H9 (cell line): ENCODE measurements at regions not wholly inside any gene's neighbourhood (a gene's known extent, or its start where the extent isn't known, plus 50 kb on each side); places are given as distances from the start of the nearest gene placed in this dataset.

ENCODE experiments used
- DNase-seq: peaks from one replicate; pipeline ENCODE4 v3.0.0-alpha.2; 2017
- H2AFZ ChIP-seq: one replicate; pipeline ENCODE4 v1.6.1; 2013; ENCODE audit warnings: mild to moderate bottlenecking, low read length, control low read depth, moderate library complexity
- H2AK5ac ChIP-seq: 2 replicates; pipeline ENCODE4 v1.6.1; 2013; ENCODE audit warnings: low read length, control low read depth, mixed read lengths; ENCODE audit not compliant: insufficient read length
- H2BK120ac ChIP-seq: one replicate; pipeline ENCODE4 v1.6.1; 2013; ENCODE audit warnings: low read depth, mild to moderate bottlenecking, low read length, control low read depth, inconsistent platforms; ENCODE audit not compliant: poor library complexity, severe bottlenecking
- H2BK12ac ChIP-seq: 2 replicates; pipeline ENCODE4 v1.6.1; 2013; ENCODE audit warnings: low read length, control low read depth, mixed read lengths, low read depth; ENCODE audit not compliant: insufficient read length
- H2BK15ac ChIP-seq: 2 replicates; pipeline ENCODE4 v1.6.1; 2013; ENCODE audit warnings: low read depth, low read length, control low read depth
- H2BK20ac ChIP-seq: one replicate; pipeline ENCODE4 v1.6.1; 2013; ENCODE audit warnings: low read depth, mild to moderate bottlenecking, low read length, control low read depth, inconsistent platforms; ENCODE audit not compliant: poor library complexity, severe bottlenecking
- H2BK5ac ChIP-seq: 2 replicates; pipeline ENCODE4 v1.6.1; 2013; ENCODE audit warnings: low read length, control low read depth, mixed read lengths; ENCODE audit not compliant: insufficient read length
- H3K14ac ChIP-seq: 2 replicates; pipeline ENCODE4 v1.6.1; 2013; ENCODE audit warnings: low read length, control low read depth; ENCODE audit not compliant: insufficient read depth
- H3K18ac ChIP-seq: 2 replicates; pipeline ENCODE4 v1.6.1; 2013; ENCODE audit warnings: low read depth, mild to moderate bottlenecking, mixed read lengths, low read length, control low read depth; ENCODE audit not compliant: insufficient read length
- H3K23ac ChIP-seq: 2 replicates; pipeline ENCODE4 v1.6.1; 2013; ENCODE audit warnings: low read length, control low read depth, mixed read lengths, low read depth; ENCODE audit not compliant: insufficient read length
- H3K23me2 ChIP-seq: 2 replicates; pipeline ENCODE4 v1.6.1; 2013; ENCODE audit warnings: low read depth, mild to moderate bottlenecking, mixed read lengths, low read length, control low read depth; ENCODE audit not compliant: insufficient read length, poor library complexity, severe bottlenecking
- H3K27ac ChIP-seq: 2 replicates; pipeline ENCODE4 v1.5.1; 2013; ENCODE audit warnings: low read length, control low read depth, mixed read lengths, low read depth; ENCODE audit not compliant: insufficient read length
- H3K27me3 ChIP-seq: 2 replicates; pipeline ENCODE4 v1.6.1; 2013; ENCODE audit warnings: low read length, control low read depth, inconsistent platforms; ENCODE audit not compliant: insufficient read depth
- H3K4ac ChIP-seq: 2 replicates; pipeline ENCODE4 v1.6.1; 2013; ENCODE audit warnings: low read depth, mild to moderate bottlenecking, control low read depth, inconsistent platforms, low read length, moderate library complexity
- H3K4me1 ChIP-seq: 2 replicates; pipeline ENCODE4 v1.6.1; 2013; ENCODE audit warnings: low read length, control low read depth, inconsistent platforms; ENCODE audit not compliant: insufficient read depth
- H3K4me2 ChIP-seq: 2 replicates; pipeline ENCODE4 v1.6.1; 2013; ENCODE audit warnings: low read length, control low read depth, mixed read lengths; ENCODE audit not compliant: insufficient read length, insufficient read depth
- H3K56ac ChIP-seq: 2 replicates; pipeline ENCODE4 v1.6.1; 2013; ENCODE audit warnings: low read depth, mild to moderate bottlenecking, mixed read lengths, low read length, control low read depth; ENCODE audit not compliant: insufficient read length
- H3K79me1 ChIP-seq: 2 replicates; pipeline ENCODE4 v1.6.1; 2013; ENCODE audit warnings: low read depth, mild to moderate bottlenecking, moderate library complexity, low read length, control low read depth, inconsistent platforms; ENCODE audit not compliant: insufficient read depth, poor library complexity, severe bottlenecking
- H3K79me2 ChIP-seq: 2 replicates; pipeline ENCODE4 v1.6.1; 2013; ENCODE audit warnings: low read length, control low read depth, inconsistent platforms; ENCODE audit not compliant: insufficient read depth
- H3K9ac ChIP-seq: 2 replicates; pipeline ENCODE4 v1.6.1; 2013; ENCODE audit warnings: low read length, control low read depth, mixed read lengths; ENCODE audit not compliant: insufficient read length; ENCODE audit errors: extremely low read depth
- H3K9me3 ChIP-seq: one replicate; pipeline ENCODE4 v1.6.1; 2013; ENCODE audit warnings: low read depth, low read length, inconsistent platforms; ENCODE audit not compliant: control insufficient read depth
- H3T11ph ChIP-seq: one replicate; pipeline ENCODE4 v1.6.1; 2013; ENCODE audit warnings: mild to moderate bottlenecking, low read length, control low read depth, inconsistent platforms
- H4K20me1 ChIP-seq: one replicate; pipeline ENCODE4 v1.6.1; 2013; ENCODE audit not compliant: control insufficient read depth, insufficient read length, insufficient read depth
- H4K5ac ChIP-seq: 2 replicates; pipeline ENCODE4 v1.6.1; 2013; ENCODE audit warnings: low read depth, mild to moderate bottlenecking, mixed read lengths, low read length, control low read depth; ENCODE audit not compliant: insufficient read length
- H4K8ac ChIP-seq: replicated peaks from 2 replicates; pipeline ENCODE4 v1.6.1; 2013; ENCODE audit warnings: low read length, control low read depth, mixed read lengths, low read depth; ENCODE audit not compliant: insufficient read length
- H4K91ac ChIP-seq: 2 replicates; pipeline ENCODE4 v1.6.1; 2013; ENCODE audit warnings: low read depth, mild to moderate bottlenecking, moderate library complexity, mixed read lengths, low read length, control low read depth; ENCODE audit not compliant: insufficient read length
- H3K27ac Mint-ChIP-seq, 3 experiments: 2 replicates in 2 of 3; 3 replicates in 1 of 3; pipeline ENCODE4 v1.8.0; 2020 to 2021; ENCODE audit warnings: mixed read lengths in 3 of 3, mild to moderate bottlenecking in 1 of 3, moderate library complexity in 1 of 3
- H3K27me3 Mint-ChIP-seq: 2 replicates; pipeline ENCODE4 v1.8.0; 2021; ENCODE audit warnings: low read depth, mild to moderate bottlenecking, moderate library complexity, mixed read lengths
- H3K36me3 Mint-ChIP-seq, 3 experiments: 2 replicates in 2 of 3; 3 replicates in 1 of 3; pipeline ENCODE4 v1.8.0; 2020 to 2021; ENCODE audit warnings: low read depth in 3 of 3, mixed read lengths in 3 of 3; ENCODE audit not compliant: insufficient read depth in 1 of 3
- H3K4me1 Mint-ChIP-seq, 2 experiments: 2 replicates each; pipeline ENCODE4 v1.8.0; 2020; ENCODE audit warnings: mixed read lengths in 2 of 2
- H3K4me3 Mint-ChIP-seq, 2 experiments: 2 replicates in 1 of 2; 3 replicates in 1 of 2; pipeline ENCODE4 v1.8.0; 2020 to 2021; ENCODE audit warnings: mild to moderate bottlenecking in 2 of 2, mixed read lengths in 2 of 2, moderate library complexity in 1 of 2
- H3K9me3 Mint-ChIP-seq, 2 experiments: 2 replicates in 1 of 2; 3 replicates in 1 of 2; pipeline ENCODE4 v1.8.0; 2020; ENCODE audit warnings: mild to moderate bottlenecking in 2 of 2, mixed read lengths in 2 of 2, moderate library complexity in 1 of 2
- CTCF ChIP-seq: fragments of 200-600 bp; sonication (generic); conservative IDR thresholded peaks from 3 replicates; pipeline ENCODE4 v1.8.0; 2021; ENCODE audit warnings: antibody characterized with exemption, mild to moderate bottlenecking
- WGBS: extraction: QIAGEN DNeasy Blood & Tissue Kit; methylation state at CpG from one replicate; pipeline ENCODE4 v1.1.7; 2013; ENCODE audit warnings: missing lambda C conversion rate, low lambda C conversion rate, mixed read lengths; ENCODE audit not compliant: insufficient read length; ENCODE audit errors: extremely low coverage; 5-methylcytosine and 5-hydroxymethylcytosine counted together

GRCh38 chr11:100636536-100636935 is 50.6 kb upstream of the ARHGAP42 start:
- Histone ChIP-seq H4K91ac (no peak overlapping the region), H2AFZ (no peak overlapping the region), H3K56ac (no peak overlapping the region), H4K20me1 (no peaks in the 10 kb centered on the region), H3K4ac (no peak overlapping the region), H4K5ac (no peak overlapping the region), H3K27ac (no peak overlapping the region), H2BK12ac (no peak overlapping the region), H3K14ac (no peak overlapping the region), H3T11ph (no peak overlapping the region), H4K8ac (no peak overlapping the region), H2BK15ac (no peak overlapping the region), H3K4me2 (no peak overlapping the region), H3K18ac (no peak overlapping the region), H3K23ac (no peak overlapping the region), H2BK120ac (no peak overlapping the region), H2BK5ac (no peak overlapping the region), H3K79me2 (no peaks in the 10 kb centered on the region; the same call in 1 of the 2 replicates), H3K79me1 (no peaks in the 10 kb centered on the region), H3K9ac (no peak overlapping the region), H3K9me3 (no peaks in the 10 kb centered on the region), H2BK20ac (no peak overlapping the region), H3K4me1 (peaks cover 7% of the 10 kb centered on the region; the same call in 1 of the 2 replicates), H2AK5ac (no peak overlapping the region), H3K23me2 (no peaks in the 10 kb centered on the region), H3K27me3 (no peaks in the 10 kb centered on the region)
- H3K27ac Mint-ChIP-seq: no peak overlapping the region
- H3K4me3 Mint-ChIP-seq: no peak overlapping the region
- no peak for TF ChIP-seq CTCF
- no peaks in the 10 kb centered on the region for H3K9me3 Mint-ChIP-seq
- H3K4me1 Mint-ChIP-seq: peaks cover 15 to 18% of the 10 kb centered on the region in 2 experiments
- WGBS: no CpG with 5 or more reads among the region's 3 CpGs
- no peak for DNase-seq
- H3K27me3 Mint-ChIP-seq: no peaks in the 10 kb centered on the region
- H3K36me3 Mint-ChIP-seq: no peaks in the 10 kb centered on the region
